HG03442 (cell line): ENCODE measurements at regions not wholly inside any gene's neighbourhood (a gene's known extent, or its start where the extent isn't known, plus 50 kb on each side); places are given as distances from the start of the nearest gene placed in this dataset.
"Not testable (repeated sequence)": the region's sequence is repeated elsewhere in the genome, so short reads cannot be mapped to it uniquely, and the experiment has no call there.

ENCODE experiments used
- ATAC-seq: cut with Tn5 transposase; IDR thresholded peaks from one replicate; pipeline ENCODE4 v1.9.1; 2021; ENCODE audit warnings: mild to moderate bottlenecking, moderate library complexity; ENCODE audit not compliant: unreplicated experiment

- ATAC-seq, result no peak
Observed at GRCh38 chr20:7151676-7152470, 384.4 kb downstream of the BMP2 start.

- no peak for ATAC-seq
Observed at GRCh38 chr20:7155282-7155681, 387.8 kb downstream of the BMP2 start.

GRCh38 chr20:7155794-7156193 is 388.3 kb downstream of the BMP2 start:
- ATAC-seq, result no peak

- no peak for ATAC-seq
Observed at GRCh38 chr20:7159903-7160302, 392.4 kb downstream of the BMP2 start.

GRCh38 chr20:7161690-7162089 is 394.2 kb downstream of the BMP2 start:
- ATAC-seq, result no peak

GRCh38 chr20:7171911-7172310 is 404.4 kb downstream of the BMP2 start:
- ATAC-seq, result no peak

- no peak for ATAC-seq
Observed at GRCh38 chr20:7174554-7174953, 407.1 kb downstream of the BMP2 start.

- ATAC-seq, result not testable (repeated sequence)
Observed at GRCh38 chr20:7175827-7176226, 408.3 kb downstream of the BMP2 start.

GRCh38 chr20:7178004-7178403 is 410.5 kb downstream of the BMP2 start:
- ATAC-seq, result no peak

GRCh38 chr20:7180256-7181045 is 413.0 kb downstream of the BMP2 start:
- no peak for ATAC-seq

- ATAC-seq, result no peak
Observed at GRCh38 chr20:7189231-7189630, 421.7 kb downstream of the BMP2 start.

- ATAC-seq, result no peak
Observed at GRCh38 chr20:7193681-7194080, 426.2 kb downstream of the BMP2 start.

GRCh38 chr20:7195704-7196103 is 428.2 kb downstream of the BMP2 start:
- ATAC-seq, result no peak

- no peak for ATAC-seq
Observed at GRCh38 chr20:7196481-7196880, 429.0 kb downstream of the BMP2 start.

GRCh38 chr20:7199861-7200260 is 432.4 kb downstream of the BMP2 start:
- no peak for ATAC-seq

- ATAC-seq, result no peak
Observed at GRCh38 chr20:7207186-7207798, 439.8 kb downstream of the BMP2 start.

GRCh38 chr20:7210910-7211309 is 443.4 kb downstream of the BMP2 start:
- no peak for ATAC-seq

- ATAC-seq, result no peak
Observed at GRCh38 chr20:7214081-7214740, 446.7 kb downstream of the BMP2 start.

GRCh38 chr20:7217606-7218005 is 450.1 kb downstream of the BMP2 start:
- ATAC-seq, result no peak

- no peak for ATAC-seq
Observed at GRCh38 chr20:7220755-7221154, 453.3 kb downstream of the BMP2 start.

GRCh38 chr20:7226156-7226555 is 458.7 kb downstream of the BMP2 start:
- no peak for ATAC-seq
